HepG2 (cell line): ENCODE measurements at regions not wholly inside any gene's neighbourhood (a gene's known extent, or its start where the extent isn't known, plus 50 kb on each side); places are given as distances from the start of the nearest gene placed in this dataset.
A peak's percentile ranks its signal among the peaks of the same experiment; 100 is the strongest.

Experiments used
- ATAC-seq: fragments of 200-7000 bp; cut with Tn5 transposase; 3 replicates; pipeline ENCODE4 v1.9.1; 2020; ENCODE audit warnings: mild to moderate bottlenecking, moderate library complexity
- BruUV-seq: library from RNA; stranded (reverse); fragments of 400-500 nt; replicated peaks from 2 replicates; lab custom pipeline; 2021; lab: Mats Ljungman, UMichigan
- CTCF ChIA-PET: fragments of 300-600 bp; formaldehyde crosslinking; extraction: SDS; loops from one replicate; lab custom pipeline; 2021; ENCODE audit warnings: low total read pairs, inconsistent platforms, low intra/inter-chr PET ratio; lab: Yijun Ruan, JAX
- POLR2A ChIA-PET: fragments of 350-600 bp; sonication (Branson Sonifier 250); formaldehyde crosslinking; loops from one replicate; lab custom pipeline; 2020; ENCODE audit warnings: antibody characterized with exemption, inconsistent platforms; lab: Yijun Ruan, JAX
- DNase-seq: peaks from one replicate; pipeline ENCODE4 v3.0.0-alpha.2; 2015; ENCODE audit warnings: low spot score
- FAIRE-seq: peaks from 3 replicates; lab custom pipeline; 2011; peaks lifted over from hg19 to GRCh38; lab: Jason Lieb, UNC
- H2AFZ ChIP-seq: one replicate; pipeline ENCODE4 v1.6.1; 2011; ENCODE audit warnings: low read length, inconsistent platforms
- H3K27ac ChIP-seq: fragments of 300-600 bp; 3 replicates; pipeline ENCODE4 v1.8.0; 2011; ENCODE audit warnings: mixed run types, mild to moderate bottlenecking, mixed read lengths, low read length, inconsistent platforms; ENCODE audit not compliant: insufficient read depth; ENCODE audit errors: extremely low read length
- H3K27me3 ChIP-seq, 2 experiments: fragments of 200-600 bp in 1 of 2; 2 replicates in 1 of 2; 3 replicates in 1 of 2; pipeline versions ENCODE4 v1.6.0 to v1.8.0; 2011; ENCODE audit warnings: low read length in 2 of 2, mild to moderate bottlenecking in 2 of 2, moderate library complexity in 2 of 2, inconsistent platforms in 1 of 2; ENCODE audit not compliant: insufficient read depth in 2 of 2, control insufficient read depth in 1 of 2
- H3K36me3 ChIP-seq, 2 experiments: fragments of 200-600 bp in 1 of 2; replicated peaks in 1 of 2; 2 replicates in 1 of 2; 3 replicates in 1 of 2; pipeline versions ENCODE4 v1.5.1 to v1.8.0; 2011; ENCODE audit warnings: low read length in 2 of 2, inconsistent platforms in 1 of 2; ENCODE audit not compliant: insufficient read depth in 2 of 2, control insufficient read depth in 1 of 2
- H3K4me1 ChIP-seq: 2 replicates; pipeline ENCODE4 v1.5.1; 2012; ENCODE audit warnings: low read length, inconsistent platforms; ENCODE audit not compliant: insufficient read depth
- H3K4me2 ChIP-seq: 2 replicates; pipeline ENCODE4 v1.6.0; 2011; ENCODE audit warnings: low read depth, low read length, inconsistent platforms
- H3K4me3 ChIP-seq, 3 experiments: fragments of 200-600 bp in 1 of 3; sonication (generic), shearing (Covaris generic) in 1 of 3; replicated peaks in 1 of 3; 2 replicates each; pipeline ENCODE4 v1.5.1; 2011 to 2016; ENCODE audit warnings: low read length in 3 of 3, inconsistent platforms in 2 of 3, low read depth in 2 of 3, mild to moderate bottlenecking in 2 of 3, control low read depth in 1 of 3, mixed read lengths in 1 of 3; ENCODE audit not compliant: insufficient read depth in 1 of 3
- H3K79me2 ChIP-seq: one replicate; pipeline ENCODE4 v1.6.1; 2011; ENCODE audit warnings: low read length, inconsistent platforms; ENCODE audit not compliant: insufficient read depth
- H3K9ac ChIP-seq: 2 replicates; pipeline ENCODE4 v1.6.0; 2011; ENCODE audit warnings: mild to moderate bottlenecking, low read depth, low read length, inconsistent platforms; ENCODE audit not compliant: insufficient read depth
- H3K9me3 ChIP-seq: 2 replicates; pipeline ENCODE4 v1.5.1; 2012; ENCODE audit warnings: mild to moderate bottlenecking, low read length
- H4K20me1 ChIP-seq: 2 replicates; pipeline ENCODE4 v1.6.0; 2011; ENCODE audit warnings: inconsistent platforms, mild to moderate bottlenecking, low read length, moderate library complexity; ENCODE audit not compliant: insufficient read depth
- ADNP ChIP-seq: sonication (generic); formaldehyde crosslinking; IDR thresholded peaks from 2 replicates; pipeline ENCODE4 v1.4.0; 2020; ENCODE audit warnings: missing genetic modification reagents
- AHDC1 ChIP-seq: sonication (generic); formaldehyde crosslinking; IDR thresholded peaks from 2 replicates; pipeline ENCODE4 v1.5.1; 2020; ENCODE audit warnings: mild to moderate bottlenecking, missing genetic modification reagents, borderline replicate concordance
- AHR ChIP-seq: IDR thresholded peaks from 2 replicates; pipeline ENCODE4 v1.6.1; 2018; ENCODE audit warnings: missing genetic modification reagents, missing compliant biosample characterization
- ELF3 ChIP-seq: IDR thresholded peaks from 2 replicates; pipeline ENCODE4 v1.6.1; 2016; ENCODE audit warnings: missing genetic modification reagents, missing compliant biosample characterization
- HINFP ChIP-seq: sonication (generic); formaldehyde crosslinking; IDR thresholded peaks from 2 replicates; pipeline ENCODE4 v1.4.0; 2020; ENCODE audit warnings: low read depth, mild to moderate bottlenecking, missing genetic modification reagents
- HMGXB4 ChIP-seq, 2 experiments: sonication (generic) in 1 of 2; formaldehyde crosslinking in 1 of 2; IDR thresholded peaks; 2 replicates each; pipeline versions ENCODE4 v1.4.0 to v1.6.1; 2018 to 2020; ENCODE audit warnings: missing genetic modification reagents in 2 of 2, borderline replicate concordance in 1 of 2, low read depth in 1 of 2, mild to moderate bottlenecking in 1 of 2, missing biosample characterization in 1 of 2
- KDM2A ChIP-seq: sonication (generic); formaldehyde crosslinking; IDR thresholded peaks from 2 replicates; pipeline ENCODE4 v1.4.0; 2020; ENCODE audit warnings: low read depth, missing genetic modification reagents, borderline replicate concordance
- MAFK ChIP-seq, 2 experiments: IDR thresholded peaks in 1 of 2; conservative IDR thresholded peaks in 1 of 2; 2 replicates each; pipeline ENCODE4 v1.6.1; 2011; ENCODE audit warnings: improper control_type of control experiment in 2 of 2, low read length in 2 of 2
- STAG1 ChIP-seq: sonication (generic); formaldehyde crosslinking; IDR thresholded peaks from 2 replicates; pipeline ENCODE4 v1.4.0; 2020; ENCODE audit warnings: missing genetic modification reagents
- TERF1 ChIP-seq: sonication (generic); formaldehyde crosslinking; IDR thresholded peaks from 2 replicates; pipeline ENCODE4 v1.8.0; 2022; ENCODE audit warnings: mild to moderate bottlenecking, missing genetic modification reagents, moderate library complexity
- ZNF574 ChIP-seq: sonication (generic); formaldehyde crosslinking; IDR thresholded peaks from 2 replicates; pipeline ENCODE4 v1.4.0; 2020; ENCODE audit warnings: missing genetic modification reagents
- WGBS: methylation state at CpG from one replicate; pipeline ENCODE4 v1.1.6; 2017; ENCODE audit warnings: low lambda C conversion rate; 5-methylcytosine and 5-hydroxymethylcytosine counted together
- in situ Hi-C: cut with HindIII; loops from 2 replicates; pipeline ENCODE4 v1.10.0; 2017; ENCODE audit warnings: low pct_unique_long_range_greater_than_20kb; ENCODE audit not compliant: extremely low pct_ligation_motif_present
- intact Hi-C: fragments of 100-400 bp; cut with micrococcal nuclease; formaldehyde crosslinking; loops from one replicate; pipeline ENCODE4 v1.10.0; 2022; ENCODE audit not compliant: unreplicated experiment

- Histone ChIP-seq H3K36me3 (no peaks in the 10 kb centered on the region), H3K4me2 (no peak overlapping the region), H3K27me3 (no peaks in the 10 kb centered on the region), H4K20me1 (no peaks in the 10 kb centered on the region), H3K27ac (no peak overlapping the region), H3K4me3 (no peak overlapping the region), H3K4me1 (0 out of 2 replicates have a peak, but pooled peaks cover 3% of the 10 kb centered on the region), H2AFZ (no peak overlapping the region), H3K79me2 (no peaks in the 10 kb centered on the region), H3K9me3 (no peaks in the 10 kb centered on the region), H3K9ac (no peak overlapping the region)
- WGBS: 5% methylated on average over 7 of the region's 8 CpGs
- in situ Hi-C loops (no loop called here), intact Hi-C loops (no loop called here)
- no TSS peak for BruUV-seq
- ChIA-PET POLR2A (no interaction called here), CTCF (no interaction called here)
- FAIRE-seq: no peak
- peak; percentile 61 for DNase-seq
- peak; percentile 100 for ATAC-seq
- TF ChIP-seq ELF3 (CRISPR knock-in tag) (peak; percentile 75), ZNF574 (CRISPR knock-in tag) (0 out of 2 replicates have a peak, but pooled peaks have one; percentile 30), TERF1 (no peak), KDM2A (CRISPR knock-in tag) (0 out of 2 replicates have a peak, but pooled peaks have one; percentile 39), ADNP (CRISPR knock-in tag) (no peak), AHR (CRISPR knock-in tag) (no peak), STAG1 (CRISPR knock-in tag) (peak; percentile 55), MAFK (conservative IDR thresholded peaks at IDR 0.05 in 1 of 2, IDR thresholded peaks at IDR 0.05 in 1 of 2; ENCODE audit: low read length in 2 of 2) (no peak), HINFP (CRISPR knock-in tag) (0 out of 2 replicates have a peak, but pooled peaks have one; percentile 40), AHDC1 (CRISPR knock-in tag) (no peak), HMGXB4 (CRISPR knock-in tag; IDR thresholded peaks at IDR 0.05; ENCODE audit: borderline replicate concordance in 1 of 2, low read depth in 1 of 2) (peak; percentile 43 to 48; a peak in 1 of 4 replicates)
Observed at GRCh38 chr2:146412625-146413024, 1432.2 kb upstream of the ACVR2A start.
